Fibroblast of upper back skin (primary cell): ENCODE measurements at regions not wholly inside any gene's neighbourhood (a gene's known extent, or its start where the extent isn't known, plus 50 kb on each side); places are given as distances from the start of the nearest gene placed in this dataset.
"Not testable (repeated sequence)": the region's sequence is repeated elsewhere in the genome, so short reads cannot be mapped to it uniquely, and the experiment has no call there.

Source experiments
- DNase-seq: peaks from one replicate; pipeline ENCODE4 v3.0.0-alpha.2; 2013

DNA sequence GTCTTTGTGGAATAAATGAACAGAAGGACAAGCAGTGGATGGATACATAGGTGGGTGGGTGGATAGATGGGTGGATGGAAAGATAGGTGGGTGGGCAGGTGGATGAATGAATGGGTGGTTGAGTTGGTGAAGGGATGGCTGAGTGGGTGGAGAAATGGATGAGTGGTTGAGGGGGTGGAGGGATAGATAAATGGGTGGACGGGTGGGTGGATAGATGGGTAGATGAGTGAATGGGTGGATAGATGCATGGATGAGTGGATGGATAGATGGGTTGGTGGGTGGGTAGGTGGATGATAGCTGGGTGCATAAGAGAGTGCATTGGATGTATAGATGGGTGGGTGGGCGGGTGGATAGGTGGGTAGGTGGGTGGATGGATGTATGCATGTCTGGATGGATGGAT, 63.5 kb downstream of the UNC93B1 start:
- not testable (repeated sequence) for DNase-seq

DNA sequence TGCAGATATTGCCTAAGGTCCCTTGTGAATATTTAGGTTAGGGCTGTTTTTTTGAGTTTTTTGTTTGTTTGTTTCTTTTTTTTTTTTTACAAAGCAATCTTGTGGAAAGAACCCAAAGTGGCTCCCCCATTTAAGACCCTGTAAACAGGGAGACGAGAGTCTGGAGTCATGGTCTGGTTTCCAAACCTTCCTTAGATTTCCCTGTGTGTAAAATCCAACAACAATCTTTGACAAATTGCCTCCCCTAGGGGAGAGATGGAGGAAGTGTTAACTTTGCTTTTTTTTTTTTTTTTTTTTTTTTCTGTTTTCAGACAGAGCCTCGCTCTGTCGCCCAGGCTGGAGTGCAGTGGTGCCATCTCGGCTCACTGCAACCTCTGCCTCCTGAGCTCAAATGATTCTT, 64.9 kb downstream of the UNC93B1 start:
- DNase-seq, result not testable (repeated sequence)

DNA sequence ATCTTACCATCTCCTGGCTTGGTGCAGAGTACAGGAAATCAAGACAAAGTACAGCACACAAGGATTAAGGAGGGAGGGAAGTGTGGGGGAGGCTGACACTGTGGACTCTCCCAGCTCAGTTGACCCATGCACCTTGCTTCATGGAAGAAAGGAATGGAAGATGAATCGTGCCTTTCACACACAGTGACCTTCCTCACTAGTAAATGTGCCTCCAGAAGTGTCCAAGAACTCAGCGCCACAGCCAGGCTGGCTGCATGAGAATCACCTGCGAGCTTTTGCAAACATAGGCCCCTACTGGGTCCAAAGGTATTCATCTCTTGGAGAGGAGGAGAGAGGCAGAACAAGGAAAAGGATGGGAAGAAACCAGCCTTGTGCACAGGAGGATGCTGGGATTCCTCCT, 65.5 kb downstream of the UNC93B1 start:
- DNase-seq, result not testable (repeated sequence)

DNA sequence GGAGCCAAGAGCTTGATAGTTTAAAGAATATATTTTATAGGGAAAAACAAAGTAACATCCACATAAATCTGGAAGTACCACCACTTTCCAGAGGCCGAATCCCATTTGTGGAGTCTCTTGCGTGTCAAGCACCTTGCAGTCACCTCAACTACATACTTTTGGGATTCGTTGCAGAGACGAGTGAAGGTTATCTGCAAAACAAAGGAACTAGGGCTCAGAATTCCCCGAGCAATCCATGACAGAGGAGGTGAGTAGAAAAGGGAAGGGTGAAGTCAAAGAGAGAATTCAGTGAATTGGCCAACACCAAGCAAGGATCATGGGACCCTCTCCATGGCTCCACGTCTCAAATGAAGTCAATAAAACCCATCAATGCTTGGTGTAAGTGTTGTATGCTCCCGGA, 80.3 kb downstream of the UNC93B1 start:
- not testable (repeated sequence) for DNase-seq

DNA sequence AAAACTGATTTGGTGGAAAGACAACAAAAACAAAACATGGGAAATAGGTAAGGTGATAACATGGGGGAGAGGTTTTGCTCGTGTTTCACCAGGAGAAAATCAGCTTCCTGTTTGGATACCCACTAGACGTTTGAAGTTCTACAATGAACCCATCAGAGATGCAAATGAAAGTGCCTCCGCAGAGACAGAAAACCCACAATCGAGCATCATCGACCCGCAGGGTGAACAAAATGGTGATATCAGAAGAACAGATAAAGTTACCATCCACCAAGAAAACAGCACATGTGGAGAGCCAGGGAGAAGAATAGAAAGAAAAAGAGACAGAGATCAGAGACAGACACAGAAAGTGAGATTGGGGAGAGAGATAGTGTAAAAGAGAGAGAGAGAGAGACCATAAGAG, 83.4 kb downstream of the UNC93B1 start:
- not testable (repeated sequence) for DNase-seq

DNA sequence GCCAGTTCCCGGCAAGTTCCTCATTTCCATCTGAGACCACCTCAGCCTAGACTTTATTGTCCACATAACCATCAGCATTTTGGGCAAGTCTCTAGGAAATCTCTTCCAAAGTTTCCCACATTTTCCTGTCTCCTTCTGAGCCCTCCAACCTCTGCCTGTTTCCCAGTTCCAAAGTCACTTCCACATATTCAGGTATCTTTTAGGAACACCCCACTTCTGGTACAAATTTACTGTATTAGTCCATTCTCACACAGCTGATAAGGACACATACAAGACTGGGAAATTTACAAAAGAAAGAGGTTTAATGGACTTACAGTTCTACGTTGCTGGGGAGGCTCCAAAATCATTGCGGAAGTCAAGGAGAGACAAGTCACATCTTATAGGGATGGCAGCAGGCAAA, 91.7 kb downstream of the UNC93B1 start:
- DNase-seq, result not testable (repeated sequence)

DNA sequence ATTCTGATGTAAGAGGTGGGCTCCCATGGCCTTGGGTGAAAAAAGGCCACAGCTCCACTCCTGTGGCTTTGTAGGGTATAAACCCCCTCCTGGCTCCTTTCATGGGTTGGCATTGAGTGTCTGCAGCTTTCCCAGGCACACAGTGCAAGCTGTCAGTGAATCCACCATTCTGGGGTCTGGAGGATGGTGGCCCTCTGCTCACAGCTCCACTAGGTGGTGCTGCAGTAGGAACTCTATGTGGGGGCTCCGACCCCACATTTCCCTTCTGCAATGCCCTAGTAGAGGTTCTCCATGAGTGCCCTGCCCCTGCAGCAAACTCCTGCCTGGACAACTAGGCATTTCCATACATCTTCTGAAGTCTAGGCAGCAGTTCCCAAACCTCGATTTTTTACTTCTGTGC, 92.7 kb downstream of the UNC93B1 start:
- DNase-seq, result not testable (repeated sequence)

DNA sequence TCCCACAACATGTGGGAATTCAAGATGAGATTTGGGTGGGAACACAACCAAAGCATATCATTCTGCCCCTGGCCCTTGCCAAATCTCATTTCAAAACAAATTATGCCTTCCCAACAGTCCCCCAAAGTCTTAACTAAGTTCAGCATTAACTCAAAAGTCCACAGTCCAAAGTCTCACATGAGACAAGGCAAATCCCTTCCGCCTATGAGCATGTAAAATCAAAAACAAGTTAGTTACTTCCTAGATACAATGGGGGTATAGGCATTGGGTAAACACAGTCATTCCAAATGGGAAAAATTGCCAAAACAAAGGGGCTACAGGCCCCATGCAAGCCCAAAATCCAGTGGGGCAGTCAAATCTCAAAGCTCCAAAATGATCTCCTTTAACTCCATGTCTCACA, 93.1 kb downstream of the UNC93B1 start:
- DNase-seq, result not testable (repeated sequence)

DNA sequence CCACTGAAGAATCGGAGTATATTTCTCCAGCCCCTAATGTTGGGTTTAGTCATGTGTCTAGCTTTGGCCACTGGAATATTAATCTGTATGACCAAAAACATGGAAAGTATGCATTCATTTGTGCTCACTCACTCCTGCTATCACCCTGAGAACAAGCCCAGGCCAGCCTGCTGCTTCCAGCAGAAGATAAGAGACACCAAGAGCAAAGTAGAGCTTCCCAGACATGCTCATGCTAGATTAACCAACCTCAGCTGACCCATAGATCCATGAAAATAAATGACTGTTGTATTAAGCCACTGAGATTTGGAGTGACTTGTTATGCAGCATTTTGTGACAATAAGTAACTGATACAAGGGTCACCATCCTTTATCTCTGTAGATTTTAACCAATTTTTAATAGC, 96.9 kb downstream of the UNC93B1 start:
- DNase-seq, result not testable (repeated sequence)

DNA sequence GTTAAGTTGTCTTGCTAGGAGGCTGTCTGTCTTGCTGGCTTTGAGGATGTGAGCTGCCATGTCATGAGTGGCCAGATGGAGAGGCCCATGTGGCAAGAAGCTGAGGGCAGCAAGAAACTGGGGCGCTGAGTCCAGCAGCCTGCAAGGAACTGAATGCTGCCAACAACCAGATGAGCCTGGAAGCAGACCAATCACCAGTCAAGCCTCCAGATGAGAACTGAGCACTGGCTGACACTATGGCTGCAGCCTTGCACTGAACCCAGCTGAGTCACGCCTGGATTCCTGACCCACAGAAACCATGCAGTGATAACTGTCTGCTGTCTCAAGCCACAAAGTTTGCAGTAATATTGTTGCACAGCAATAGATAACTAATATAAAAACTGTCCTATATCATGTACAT, 104.4 kb downstream of the UNC93B1 start:
- peak; percentile 21 for DNase-seq

DNA sequence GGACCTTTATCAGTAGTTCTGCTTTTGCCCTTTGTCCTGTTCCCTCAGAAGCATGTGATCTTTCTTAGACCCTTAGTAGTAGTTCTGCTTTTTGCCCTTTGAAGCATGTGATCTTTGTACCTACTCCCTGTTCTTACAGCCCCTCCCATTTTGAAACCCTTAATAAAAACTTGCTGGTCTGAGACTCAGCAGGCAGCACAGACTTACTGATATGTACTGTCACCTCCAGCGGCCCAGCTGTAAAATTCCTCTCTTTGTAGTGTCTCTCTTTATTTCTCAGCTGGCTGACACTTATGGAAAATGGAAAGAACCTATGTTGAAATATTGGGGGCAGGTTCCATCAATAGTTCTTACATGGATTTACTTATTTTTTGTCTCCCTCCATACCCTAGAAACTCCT, 110.4 kb downstream of the UNC93B1 start:
- not testable (repeated sequence) for DNase-seq

DNA sequence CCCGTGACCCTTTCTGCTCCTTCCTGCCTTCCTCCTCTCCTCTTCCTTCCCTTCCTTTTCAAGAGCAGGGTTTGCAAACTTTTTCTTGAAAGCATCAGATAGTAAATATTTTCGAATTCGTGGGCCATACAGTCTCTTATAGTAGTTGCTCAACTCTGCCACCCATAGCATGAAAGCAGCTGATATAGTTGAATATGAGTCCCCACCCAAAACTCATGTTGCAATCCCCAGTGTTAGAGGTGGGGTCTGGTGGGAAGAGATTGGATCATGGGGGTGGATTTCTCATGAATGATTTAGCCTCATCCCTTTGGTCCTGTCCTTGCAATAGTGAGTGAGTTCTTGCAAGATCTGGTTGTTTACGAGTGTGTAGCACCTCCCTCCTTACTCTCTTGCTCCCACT, 114.3 kb downstream of the UNC93B1 start:
- not testable (repeated sequence) for DNase-seq

DNA sequence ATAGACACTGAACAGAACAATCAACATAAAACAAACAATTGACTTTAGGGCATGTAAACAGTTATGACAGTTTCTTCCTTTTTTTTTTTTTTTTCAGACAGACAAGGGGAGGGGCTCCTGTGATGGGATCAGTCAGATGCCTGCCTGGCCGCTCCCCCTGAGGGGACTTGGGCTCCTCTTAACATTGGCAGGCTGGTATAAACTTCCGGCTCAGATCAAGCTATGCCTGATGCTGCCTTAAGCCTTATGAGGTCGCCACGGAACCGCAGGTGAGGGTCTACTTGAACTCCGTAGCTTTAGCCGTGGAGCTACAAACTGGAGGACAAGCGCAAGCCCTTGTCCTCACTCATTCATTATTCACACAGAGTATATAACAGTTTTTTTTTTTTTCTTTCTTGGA, 115.8 kb downstream of the UNC93B1 start:
- not testable (repeated sequence) for DNase-seq

DNA sequence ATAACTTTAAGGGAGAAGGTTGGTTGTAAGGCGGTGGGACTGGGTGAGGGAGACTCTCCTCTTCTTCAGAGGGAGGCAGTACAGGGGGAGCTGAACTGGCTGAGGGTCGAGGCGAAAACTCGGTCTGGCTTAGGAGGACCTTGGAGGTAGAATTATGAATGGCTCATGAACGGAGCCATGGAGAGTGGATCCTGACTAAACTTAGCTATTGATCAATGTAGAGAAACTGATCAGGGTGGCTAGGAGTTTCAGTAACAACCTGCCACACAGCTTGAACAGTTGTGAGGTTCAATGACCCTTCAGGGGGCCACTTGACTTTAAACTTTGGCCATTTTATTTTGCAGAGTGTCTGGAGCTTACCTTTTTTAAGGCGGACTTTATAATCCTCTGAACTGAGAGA, 117.2 kb downstream of the UNC93B1 start:
- not testable (repeated sequence) for DNase-seq

DNA sequence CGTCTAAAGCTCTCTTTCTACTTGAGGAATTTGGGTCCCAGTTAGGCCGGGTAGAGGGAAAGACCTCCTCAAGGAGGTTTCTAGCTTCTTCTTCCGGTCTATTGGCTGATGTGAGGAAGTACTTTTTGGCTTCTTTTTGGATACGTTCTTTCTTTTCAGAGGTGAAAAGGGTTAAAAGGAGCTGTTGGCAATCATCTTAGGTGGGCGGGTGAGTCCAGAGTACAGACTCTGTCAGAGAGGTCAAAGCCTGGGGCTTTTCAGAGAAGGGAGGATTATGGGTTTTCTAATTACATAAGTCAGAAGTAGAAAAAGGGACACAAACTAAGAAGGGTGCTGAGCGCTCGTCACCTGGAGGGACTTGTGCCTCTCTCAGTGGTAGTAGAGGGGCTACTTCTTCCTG, 117.7 kb downstream of the UNC93B1 start:
- not testable (repeated sequence) for DNase-seq

DNA sequence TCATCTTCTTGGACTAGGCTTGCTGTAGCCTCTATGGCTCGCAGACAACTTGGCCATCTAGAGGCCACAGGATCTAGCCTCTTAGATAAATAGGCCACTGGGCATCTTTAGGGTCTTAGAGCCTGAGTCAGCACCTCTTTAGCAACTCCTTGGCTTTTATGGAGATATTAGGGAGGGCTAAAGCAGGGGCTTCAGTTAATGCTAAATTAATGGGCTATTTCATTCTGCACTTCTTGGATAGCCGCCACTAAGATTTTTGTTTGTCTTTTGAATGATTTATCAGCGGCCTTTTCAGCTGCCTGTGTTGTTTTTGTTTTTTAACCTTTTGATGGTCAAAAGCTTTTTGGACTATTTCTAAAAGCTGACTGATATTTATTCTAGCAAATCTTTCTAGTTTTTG, 118.3 kb downstream of the UNC93B1 start:
- not testable (repeated sequence) for DNase-seq

DNA sequence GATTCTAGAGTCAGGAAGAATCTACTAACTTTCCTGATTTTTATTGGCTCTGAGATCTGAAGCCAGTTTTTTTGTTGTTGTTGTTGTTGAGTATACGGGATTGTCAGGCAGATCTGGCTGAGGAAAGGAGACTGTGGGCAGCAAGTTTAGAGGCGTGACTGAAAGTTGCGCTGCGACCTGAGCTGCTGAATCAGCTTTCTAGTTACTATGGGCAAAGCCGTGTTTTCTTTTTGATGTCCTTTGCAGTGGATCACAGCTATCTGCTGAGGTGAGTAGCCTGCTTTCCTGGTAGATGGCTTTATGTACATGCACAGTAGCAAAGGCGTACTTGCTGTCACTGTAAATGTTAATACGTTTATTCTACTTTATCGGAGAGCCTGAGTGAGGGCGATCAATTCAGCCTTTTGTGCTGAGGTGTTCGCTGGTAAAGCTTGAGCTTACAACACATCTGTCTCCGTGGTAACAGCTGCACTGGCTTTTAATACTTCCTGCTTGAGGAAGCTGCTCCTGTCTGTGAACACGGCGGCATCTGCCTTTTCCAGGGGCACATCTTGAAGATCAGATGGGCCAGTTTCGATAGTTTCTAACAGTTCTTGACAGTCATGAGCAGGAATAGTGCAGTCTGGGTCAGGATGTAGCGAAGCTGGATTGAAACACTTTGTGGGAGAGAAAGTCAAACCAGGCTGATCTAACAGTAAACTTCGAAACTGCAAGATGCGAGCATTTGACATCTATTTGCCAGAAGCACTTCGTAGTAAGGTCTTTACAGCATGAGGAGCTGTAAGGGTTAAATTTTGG, 118.9 kb downstream of the UNC93B1 start:
- DNase-seq, result not testable (repeated sequence)

DNA sequence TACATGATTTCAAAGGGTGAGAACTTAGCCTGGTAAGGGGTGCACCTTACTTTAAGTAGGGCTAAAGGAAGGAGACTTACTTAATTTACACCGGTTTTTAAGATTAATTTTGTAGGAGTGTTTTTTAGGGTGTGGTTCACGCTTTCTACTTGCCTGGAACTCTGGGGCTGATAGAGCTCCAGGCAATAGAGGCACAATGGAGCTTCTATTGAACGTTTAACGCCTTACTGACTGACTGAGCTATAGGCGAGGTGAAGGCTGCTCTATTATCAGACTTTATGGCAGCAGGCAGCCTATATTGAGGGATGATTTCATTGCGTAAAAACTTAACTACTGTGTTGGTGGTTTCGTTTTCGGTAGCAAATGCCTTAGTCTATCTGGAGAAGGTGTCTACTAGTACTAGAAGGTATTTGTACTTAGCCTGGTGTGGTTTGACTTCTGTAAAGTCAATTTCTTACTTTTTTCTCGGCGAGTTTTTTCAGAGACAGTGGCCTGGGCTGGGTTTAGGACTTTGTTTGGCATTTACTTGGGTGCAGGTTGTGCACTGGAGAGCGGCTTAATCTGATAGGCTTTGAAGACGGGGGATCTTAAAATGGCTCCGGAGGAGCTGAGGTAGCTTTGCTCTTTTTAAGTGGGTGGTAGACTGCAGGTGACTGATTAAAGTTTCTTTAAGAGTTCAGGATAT, 119.7 kb downstream of the UNC93B1 start:
- DNase-seq, result not testable (repeated sequence)

DNA sequence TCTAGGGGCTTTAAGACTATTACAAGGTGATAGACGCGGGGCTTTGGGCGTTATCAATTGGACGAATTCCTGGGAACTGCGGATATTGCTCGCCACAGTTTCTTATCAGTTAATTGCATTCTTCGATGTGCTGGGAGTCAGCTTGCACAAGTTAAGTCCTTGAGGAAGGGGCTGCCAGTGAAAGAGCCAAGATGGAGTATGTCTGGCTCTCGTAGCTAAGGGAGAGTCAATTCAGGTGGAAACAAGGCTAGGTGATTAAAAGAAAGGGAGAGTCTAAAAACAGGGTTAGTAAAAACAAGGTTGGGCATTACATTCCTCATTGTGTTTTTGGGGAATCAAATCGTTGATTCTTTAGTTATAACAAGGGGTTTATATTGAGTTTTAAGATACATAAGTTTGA, 121.6 kb downstream of the UNC93B1 start:
- DNase-seq, result not testable (repeated sequence)

DNA sequence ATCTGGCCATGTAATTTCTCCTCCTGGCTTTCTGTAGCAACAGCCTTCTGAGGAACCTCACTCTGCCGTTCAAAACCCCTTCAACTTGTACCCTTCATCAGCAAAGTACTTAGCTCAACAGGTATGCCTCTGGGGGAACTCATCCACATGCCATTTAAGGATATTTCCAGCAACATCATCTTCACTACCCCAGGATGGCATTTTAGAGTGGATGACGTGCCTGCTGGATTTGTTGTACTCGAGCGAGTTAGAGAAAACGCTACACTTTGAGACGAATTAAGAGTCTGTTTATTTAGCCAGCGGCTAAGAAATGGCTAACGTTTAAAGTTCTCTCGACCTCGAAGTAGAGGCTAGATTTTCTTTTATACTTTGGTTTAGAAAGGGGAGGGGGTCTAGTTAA, 122.1 kb downstream of the UNC93B1 start:
- not testable (repeated sequence) for DNase-seq

DNA sequence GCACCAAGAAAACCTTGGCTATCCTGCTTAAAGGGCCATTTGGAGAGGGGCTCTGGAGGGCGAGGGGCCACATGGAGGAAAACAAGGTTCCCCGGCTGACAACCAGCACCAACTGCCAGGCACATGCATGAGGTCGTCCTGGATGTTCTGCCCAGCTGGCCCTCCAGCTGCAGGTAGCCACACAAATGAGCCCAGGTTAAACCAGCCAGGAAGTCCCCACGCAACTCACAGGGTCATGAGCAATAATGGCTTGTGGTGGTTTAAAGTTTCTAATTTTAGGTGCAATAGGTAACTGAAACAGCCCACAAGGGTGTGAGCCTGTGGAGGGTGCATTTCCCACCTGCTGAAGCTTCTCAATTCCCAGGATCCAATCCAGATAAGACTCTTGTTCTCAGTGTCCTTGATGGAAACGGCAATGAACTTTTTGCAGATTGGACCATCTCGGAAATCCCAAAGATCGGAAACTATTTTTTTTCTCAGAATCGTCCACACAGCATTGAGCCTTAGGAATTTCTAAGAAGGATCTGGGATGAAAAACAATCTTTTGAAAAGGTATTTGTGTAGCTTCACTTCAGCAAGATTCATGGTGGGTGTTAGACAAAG, 123.2 kb downstream of the UNC93B1 start:
- DNase-seq, result not testable (repeated sequence)

DNA sequence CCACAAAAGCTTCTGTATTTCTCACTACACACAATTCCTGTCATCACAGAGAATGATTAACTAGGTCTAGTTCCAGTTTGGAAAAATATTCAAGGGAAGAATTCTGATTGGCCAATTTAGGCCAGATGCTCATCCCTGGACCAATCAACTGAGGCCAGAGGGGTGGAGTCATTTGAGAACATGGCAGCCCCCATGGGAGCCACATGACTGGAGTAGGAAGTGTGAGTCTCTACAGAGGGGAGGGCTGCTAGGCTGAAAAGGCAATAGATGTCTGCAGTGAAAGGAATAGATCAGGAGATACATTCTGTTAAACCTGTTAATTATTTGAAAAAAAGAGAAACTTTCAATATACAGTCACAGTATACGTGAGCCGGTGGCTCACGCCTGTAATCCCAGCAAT, 125.2 kb downstream of the UNC93B1 start:
- not testable (repeated sequence) for DNase-seq

DNA sequence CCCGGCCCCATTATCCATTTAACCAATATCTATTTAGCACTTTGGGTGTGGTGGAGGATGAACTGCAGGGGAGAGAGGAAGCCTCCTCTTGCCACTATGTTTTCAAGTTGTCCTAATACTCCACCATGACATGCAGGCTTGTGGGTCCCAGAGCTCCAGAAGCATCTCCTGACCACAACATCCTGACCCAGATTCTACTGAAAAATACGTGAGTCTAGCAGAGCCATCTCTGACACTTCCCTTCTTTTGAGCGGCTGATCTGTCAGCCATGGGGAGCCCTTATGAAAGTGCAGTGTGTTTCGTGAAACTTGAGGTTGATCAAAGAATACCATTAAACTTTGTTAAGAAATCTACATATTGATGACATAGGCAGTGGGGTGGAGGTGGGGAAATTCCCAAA, 126.6 kb downstream of the UNC93B1 start:
- not testable (repeated sequence) for DNase-seq

DNA sequence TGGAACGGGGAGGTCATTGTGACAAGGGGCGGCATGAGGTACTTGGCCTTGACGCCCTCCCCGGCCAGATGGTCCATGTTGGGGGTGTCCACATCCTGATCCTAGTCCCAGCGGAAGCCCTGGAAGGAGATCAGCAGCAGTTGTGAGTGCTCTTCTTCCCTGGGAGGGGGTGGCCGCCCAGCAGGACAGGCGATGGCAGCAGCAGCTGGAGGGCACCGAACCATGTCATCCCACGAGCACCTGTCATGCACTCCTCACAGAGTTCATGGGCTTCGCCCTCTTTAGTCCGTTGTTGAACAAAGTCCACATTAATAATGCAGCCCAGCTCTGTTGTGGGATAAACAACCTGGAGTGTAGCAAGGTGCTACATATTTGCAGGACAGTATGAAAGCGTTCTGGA, 130.7 kb downstream of the UNC93B1 start:
- DNase-seq, result not testable (repeated sequence)
